ENCODE measurements at regions not wholly inside any gene's neighbourhood (a gene's known extent, or its start where the extent isn't known, plus 50 kb on each side); places are given as distances from the start of the nearest gene placed in this dataset.

GRCh38 chr12:58272461-58272860 is 331.1 kb downstream of the ATP23 start:
- TF ChIP-seq CTCF (IDR thresholded peaks at IDR 0.05), result no peak
- no peak for TF ChIP-seq USF1 (IDR thresholded peaks at IDR 0.05; ENCODE audit: borderline replicate concordance, low read depth)
- no peak for TF ChIP-seq SMC3 (IDR thresholded peaks at IDR 0.05; ENCODE audit: low read depth, low read length)
- TF ChIP-seq SIN3A (IDR thresholded peaks at IDR 0.05; ENCODE audit: borderline replicate concordance, low read depth, low read length), result no peak
- no peak for TF ChIP-seq FOXJ3 (CRISPR knock-in tag; IDR thresholded peaks at IDR 0.05)
- TF ChIP-seq CHD2 (IDR thresholded peaks at IDR 0.05; ENCODE audit: low read length, partially characterized antibody), result no peak
- TF ChIP-seq POLR2AphosphoS5 (IDR thresholded peaks at IDR 0.05; ENCODE audit: low read depth, low read length), result no peak
- no peak for TF ChIP-seq MEF2A (IDR thresholded peaks at IDR 0.05; ENCODE audit: borderline replicate concordance, low read depth)
- no peak for TF ChIP-seq TCF12 (IDR thresholded peaks at IDR 0.05)
- TF ChIP-seq USF2 (IDR thresholded peaks at IDR 0.05; ENCODE audit: borderline replicate concordance, low read depth, low read length), result no peak
